ENCODE measurements at regions not wholly inside any gene's neighbourhood (a gene's known extent, or its start where the extent isn't known, plus 50 kb on each side); places are given as distances from the start of the nearest gene placed in this dataset.
"Not testable (repeated sequence)": the region's sequence is repeated elsewhere in the genome, so short reads cannot be mapped to it uniquely, and the experiment has no call there.

DNA sequence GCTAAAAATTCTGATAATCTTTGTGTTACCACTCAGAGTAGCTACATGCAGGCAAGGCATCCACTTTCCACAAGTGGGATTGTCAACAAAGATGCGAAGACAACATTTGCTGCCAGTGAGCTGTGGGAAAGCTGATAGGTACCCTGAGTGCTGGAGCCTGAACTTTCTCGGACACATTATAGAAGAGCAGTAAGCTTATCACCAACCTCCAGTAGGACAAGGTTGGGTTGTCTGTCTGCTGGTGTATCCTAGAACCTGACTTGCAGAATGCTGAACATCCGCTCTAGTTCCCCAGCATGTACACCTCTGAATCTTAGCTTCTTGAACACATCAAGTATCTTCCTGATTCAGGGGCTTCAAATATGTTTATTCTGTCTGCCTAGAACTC, 103.8 kb upstream of the PPM1H start:
- no peak for DNase-seq

DNA sequence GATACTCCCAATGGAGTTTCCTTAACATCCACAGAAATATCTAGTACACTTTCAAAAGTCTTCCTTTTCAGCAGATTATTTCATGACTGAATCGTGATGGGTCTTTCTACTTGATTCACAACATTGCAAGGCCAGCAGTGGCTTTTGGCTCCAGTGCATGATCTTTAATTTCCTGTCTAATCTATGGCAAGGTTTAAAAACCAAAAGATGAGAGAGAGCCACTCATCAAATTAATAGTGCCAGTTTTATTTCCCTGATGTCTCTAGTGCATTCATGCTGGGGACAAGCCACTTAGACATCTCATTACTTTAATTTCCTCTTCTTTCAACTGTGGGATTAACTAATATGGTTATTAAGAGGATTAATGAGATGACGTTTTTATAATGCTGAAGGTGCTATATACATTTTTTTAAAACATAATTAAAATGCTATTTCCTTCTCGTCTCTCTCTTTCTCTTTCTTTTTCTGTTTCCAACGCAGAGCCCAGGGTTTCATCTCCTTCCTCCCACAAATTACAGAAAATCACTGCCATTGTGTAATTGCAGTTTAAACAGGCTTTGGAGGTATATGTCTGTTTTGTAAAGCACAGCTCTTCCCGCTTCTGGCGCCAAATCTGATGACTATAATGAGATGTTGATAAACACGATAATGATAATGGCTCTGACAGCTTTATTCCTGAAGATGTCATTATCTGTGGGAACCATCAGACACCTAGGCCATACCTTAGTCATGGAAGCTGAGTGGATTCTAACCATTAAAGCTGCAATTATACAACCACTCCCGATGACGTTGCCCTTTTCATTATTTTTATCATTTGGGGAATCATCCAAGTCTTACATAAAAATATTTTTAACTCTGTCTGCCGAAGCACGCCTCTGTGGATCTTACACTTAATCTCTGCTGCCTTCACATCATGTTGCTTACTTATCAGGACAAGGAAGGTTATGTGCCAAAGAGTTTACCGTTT, 103.1 kb upstream of the PPM1H start:
- no peak for DNase-seq

DNA sequence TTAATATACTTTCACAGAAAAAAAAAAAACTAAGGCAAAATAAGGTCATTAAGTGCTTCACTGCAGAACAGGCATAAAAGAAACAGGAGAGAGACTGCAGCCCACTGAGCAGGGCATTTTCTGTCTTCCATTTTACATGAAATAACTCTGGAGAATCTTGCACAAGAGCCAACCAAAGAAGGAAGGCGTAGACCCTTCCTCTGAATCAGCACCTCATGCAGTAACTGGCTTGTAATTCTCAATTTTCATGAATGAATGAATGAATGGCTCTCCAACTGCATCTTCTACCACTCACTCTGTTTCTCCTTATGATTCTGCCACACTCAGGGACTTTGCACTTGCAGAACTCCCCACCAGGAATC, 102.0 kb upstream of the PPM1H start:
- no peak for DNase-seq

DNA sequence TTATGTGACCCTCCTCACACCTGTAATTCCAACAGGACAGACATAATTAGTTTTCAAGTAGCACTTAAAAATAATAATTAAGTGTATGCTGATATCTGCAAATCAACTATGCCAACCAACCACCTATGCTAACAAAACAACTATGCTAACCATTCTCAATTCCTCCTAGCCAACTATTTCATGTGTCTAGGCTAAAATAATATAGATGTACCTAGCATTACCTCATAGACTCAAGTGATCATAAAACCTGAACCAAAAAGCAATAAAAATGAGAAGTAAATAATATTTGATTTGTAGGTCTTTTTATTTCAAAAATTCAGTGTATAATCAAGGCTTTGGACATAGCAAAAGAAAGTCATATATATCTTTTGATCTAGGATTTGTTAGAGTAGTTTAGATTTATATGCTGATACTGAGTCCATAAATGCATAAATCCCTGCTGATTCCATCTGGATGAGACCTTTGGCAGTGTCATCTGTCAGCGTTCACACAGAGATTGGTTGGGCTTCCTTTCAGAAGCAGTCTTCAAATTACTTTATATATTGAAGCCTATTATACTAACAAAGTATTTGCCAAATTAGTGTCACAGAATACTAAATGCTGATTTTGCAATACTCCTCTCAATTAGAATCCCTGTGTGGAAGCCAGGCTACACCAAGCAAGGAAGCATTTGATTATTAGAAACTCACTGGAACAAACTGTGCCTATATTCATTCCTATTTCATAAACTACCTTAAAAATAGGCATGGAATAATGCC, 101.4 kb upstream of the PPM1H start:
- no peak for DNase-seq

DNA sequence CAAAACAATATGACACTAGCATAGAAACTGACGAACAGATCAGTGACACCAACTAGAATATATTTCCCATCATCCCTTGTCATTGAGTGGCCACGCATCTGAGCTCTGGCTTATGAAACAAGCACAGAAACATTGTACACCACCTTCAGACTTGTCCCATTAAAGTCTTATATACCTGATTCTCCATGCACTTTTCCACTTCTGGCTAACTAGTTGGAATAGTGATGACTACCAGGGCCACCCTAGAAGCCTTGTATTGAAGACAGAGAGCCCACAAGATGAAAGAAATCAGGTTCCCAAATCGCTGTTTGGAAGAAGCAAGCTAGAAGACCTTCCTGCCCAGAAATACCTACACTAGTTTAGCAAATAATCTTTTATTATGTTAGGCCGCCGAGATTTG, 99.7 kb upstream of the PPM1H start:
- DNase-seq = no peak

DNA sequence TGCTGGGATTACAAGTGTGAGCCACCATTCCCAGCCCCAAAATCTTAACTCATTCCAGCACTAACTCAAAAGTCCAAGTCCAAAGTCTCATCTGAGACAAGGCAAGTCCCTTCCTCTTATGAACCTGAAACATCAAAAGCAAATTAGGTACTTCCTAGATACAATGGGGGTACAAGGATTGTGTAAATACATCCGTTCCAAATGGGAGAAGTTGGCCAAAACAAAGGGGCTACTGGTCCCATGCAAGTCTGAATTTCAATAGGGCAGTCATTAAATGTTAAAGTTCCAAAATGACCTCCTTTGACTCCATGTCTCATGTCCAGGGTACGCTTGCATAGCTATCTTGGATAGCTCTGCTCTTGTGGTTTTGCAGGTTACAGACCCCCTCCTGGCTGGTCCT, 94.7 kb upstream of the PPM1H start:
- no peak for DNase-seq

DNA sequence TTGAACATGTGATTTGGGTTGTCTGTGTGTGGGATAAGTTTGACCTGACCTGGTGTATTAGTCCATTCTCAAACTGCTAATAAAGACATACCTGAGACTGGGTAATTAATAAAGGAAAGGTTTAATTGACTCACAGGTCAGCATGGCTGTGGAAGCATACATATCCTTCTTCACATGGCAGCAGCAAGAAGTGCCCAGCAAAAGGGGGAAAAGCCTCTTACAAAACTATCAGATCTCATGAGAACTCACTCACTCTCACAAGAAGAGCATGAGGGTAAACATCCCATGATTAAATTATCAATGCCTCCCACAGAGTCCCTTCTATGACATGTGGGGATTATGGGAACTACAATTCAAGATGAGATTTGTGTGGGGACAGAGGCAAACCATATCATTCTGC, 94.0 kb upstream of the PPM1H start:
- no peak for DNase-seq

DNA sequence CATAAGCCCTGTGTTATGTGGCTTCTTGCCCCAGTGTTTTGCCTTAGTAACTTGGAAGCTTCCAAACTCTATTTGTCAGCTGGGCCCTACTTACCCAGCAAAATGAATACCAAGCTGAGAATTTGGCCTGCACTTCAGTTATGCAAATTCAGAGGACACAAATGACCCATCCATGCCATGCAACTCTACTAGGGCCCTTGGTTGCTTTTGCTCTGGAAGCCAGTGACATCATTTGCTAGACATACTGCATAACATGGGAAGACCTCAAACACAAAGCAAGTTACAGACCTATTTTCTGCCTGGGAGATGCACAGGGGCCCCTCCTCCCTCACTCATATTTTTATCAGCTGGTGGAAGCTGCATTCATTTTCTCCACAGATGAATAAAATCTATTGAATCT, 90.2 kb upstream of the PPM1H start:
- DNase-seq = no peak

DNA sequence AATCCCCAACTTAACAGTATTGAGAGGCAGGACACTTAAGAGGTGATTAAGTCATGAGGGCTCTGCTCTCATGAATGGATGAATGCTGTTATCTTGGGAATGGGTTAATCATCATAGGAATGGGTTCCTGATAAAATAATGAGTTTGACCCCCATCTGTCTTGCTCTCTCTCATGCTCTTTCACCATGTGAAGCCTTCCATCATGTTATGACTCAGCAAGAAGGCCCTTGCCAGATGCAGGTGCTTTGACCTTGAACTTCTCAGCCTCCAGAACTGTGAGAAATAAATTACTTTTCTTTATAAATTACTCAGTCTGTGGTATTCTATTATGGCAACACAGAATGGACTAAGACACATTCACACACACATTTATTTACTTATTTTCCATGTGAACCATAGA, 89.0 kb upstream of the PPM1H start:
- peak in 1 of 2 experiments; percentile 4 for DNase-seq

DNA sequence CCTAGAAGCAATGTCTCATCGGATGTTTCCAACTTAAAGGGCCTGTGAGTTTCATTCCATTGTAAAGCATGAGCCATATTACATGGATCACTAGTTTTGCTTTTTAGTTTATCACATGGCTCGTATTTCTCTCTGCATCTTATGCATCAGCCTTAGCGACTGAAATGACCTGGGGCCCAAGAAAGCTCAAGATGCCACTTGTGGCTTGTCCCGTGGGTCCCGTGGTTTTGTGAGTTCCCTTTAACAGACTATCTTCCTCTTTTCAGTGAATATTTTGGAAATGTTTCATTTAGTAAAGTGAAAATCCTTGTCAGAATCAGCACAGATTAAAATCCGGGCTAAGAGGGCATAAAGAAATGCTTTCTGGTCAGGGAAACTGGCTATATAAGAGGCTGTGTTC, 86.2 kb upstream of the PPM1H start:
- DNase-seq = peak; percentile 27

- no peak for DNase-seq
Measured at GRCh38 chr12:63020269-63020668, 85.3 kb upstream of the PPM1H start.

DNA sequence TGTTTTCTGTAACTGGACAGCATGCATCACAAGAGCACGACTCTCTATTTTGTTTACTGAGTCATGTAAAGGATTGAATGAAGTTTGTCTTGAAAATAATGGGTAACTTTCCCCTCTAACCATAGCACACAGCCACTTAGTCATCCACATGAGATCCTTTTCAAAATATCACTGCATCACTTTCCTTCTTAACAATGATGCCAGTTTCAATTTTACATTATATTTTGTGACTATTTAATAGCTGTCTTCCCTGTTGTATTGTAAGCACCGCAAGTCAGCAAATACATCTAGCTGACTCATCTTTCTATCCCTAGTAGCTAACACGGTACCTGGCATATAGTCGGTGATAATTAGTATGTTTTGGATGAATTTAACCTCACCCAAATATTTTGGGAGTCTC, 83.3 kb upstream of the PPM1H start:
- no peak for DNase-seq

DNA sequence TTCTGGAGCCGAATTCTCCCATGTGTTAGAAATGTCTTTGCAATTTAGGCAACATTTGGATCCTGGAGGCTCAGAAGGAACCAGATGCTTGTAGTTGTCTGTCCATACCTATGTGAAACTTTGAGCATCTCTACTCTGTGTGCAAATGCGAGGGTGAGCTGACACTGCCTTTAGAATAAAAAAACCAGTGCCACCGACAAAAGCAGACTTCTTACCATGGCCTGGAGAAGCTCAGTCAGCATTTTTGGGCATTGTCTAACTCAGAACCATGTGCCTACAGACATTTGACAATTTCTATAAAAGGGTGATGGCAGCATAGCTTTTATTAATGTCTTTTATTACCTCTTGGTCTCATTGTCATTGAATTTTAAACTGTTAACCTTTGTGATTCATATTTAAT, 78.4 kb upstream of the PPM1H start:
- DNase-seq = no peak

DNA sequence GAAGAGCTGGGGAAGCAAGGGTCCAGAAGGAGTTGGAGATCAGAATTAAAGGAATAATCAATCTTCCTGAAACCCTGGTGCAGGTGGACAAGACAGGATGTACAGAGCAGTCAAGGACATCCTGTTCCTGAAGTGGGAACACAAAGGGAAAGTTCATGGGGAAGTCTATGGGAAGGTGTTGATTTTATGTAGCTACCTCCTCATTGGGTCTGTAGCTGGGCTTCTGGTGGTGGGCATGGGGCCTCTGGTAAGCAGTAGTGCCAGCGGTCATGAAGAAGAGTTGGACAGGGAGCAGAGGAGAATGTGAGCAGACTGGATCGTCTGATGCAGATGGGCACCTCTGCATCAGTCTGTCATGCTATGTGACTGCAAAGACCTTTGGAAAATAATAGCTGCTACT, 75.7 kb upstream of the PPM1H start:
- no peak for DNase-seq

GRCh38 chr12:63008372-63008771, 73.4 kb upstream of the PPM1H start:
- DNase-seq = no peak

GRCh38 chr12:63007726-63008125, 72.8 kb upstream of the PPM1H start:
- no peak for DNase-seq

DNA sequence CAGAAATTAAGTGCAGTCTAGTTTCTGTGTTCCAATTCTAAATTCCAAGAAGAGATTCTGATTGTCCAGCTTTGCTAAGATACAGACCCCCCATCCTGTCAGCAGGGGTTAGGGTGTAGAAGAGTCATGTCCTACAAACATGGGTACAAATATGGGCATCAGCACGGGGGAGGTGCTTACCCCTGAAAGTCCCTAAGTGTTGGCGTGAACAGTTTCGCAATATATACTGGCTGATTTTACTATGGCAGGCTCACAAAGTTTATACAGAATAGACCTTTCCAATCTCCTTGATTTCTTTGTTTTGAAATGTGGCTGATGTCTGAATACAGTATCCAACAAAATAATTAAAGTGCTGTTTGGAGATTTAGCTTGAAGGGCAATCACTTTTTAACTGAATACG, 71.6 kb upstream of the PPM1H start:
- no peak for DNase-seq

- DNase-seq = no peak
Measured at GRCh38 chr12:63005382-63005781, 70.4 kb upstream of the PPM1H start.

GRCh38 chr12:63003223-63003819, 68.4 kb upstream of the PPM1H start:
- DNase-seq = no peak

DNA sequence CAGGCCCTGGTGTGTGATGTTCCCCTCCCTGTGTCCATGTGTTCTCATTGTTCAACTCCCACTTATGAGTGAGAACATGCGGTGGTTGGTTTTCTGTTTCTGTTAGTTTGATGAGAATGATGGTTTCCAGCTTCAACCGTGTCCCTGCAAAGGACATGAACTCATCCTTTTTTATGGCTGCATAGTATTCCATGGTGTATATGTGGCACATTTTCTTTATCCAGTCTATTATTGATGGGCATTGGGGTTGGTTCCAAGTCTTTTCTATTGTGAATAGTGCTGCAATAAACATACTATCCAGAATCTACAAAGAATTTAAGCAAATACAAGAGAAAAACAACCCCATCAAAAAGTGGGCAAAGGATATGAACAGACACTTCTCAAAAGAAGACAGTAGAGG, 67.1 kb upstream of the PPM1H start:
- DNase-seq = not testable (repeated sequence)

- DNase-seq = no peak
Measured at GRCh38 chr12:62998454-62998853, 63.5 kb upstream of the PPM1H start.

- no peak for DNase-seq
Measured at GRCh38 chr12:62995097-62995496, 60.1 kb upstream of the PPM1H start.

DNA sequence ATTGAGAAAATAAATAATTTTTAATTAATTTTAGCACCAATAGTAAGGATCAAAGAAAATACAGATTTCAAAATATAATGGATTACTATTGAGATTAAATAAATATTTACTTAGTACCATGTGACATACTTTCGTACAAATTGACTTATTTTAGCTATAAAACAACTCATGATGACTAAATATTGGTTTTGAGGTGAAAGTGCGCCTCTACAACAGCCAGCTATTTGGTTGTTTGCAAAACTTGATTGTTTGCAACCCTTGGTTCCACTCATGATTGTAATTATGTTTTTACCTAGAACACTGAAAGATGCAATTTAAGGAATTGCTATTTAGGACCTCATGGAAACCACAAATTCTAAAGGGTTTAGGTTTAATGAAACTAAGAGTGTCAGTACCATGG, 51.9 kb upstream of the PPM1H start:
- DNase-seq = no peak

Data from AML-193 (cell line).